ENCODE measurements at regions not wholly inside any gene's neighbourhood (a gene's known extent, or its start where the extent isn't known, plus 50 kb on each side); places are given as distances from the start of the nearest gene placed in this dataset.

- H3K23me2 ChIP-seq (ENCODE audit: low read depth, low read length): no peaks in the 10 kb centered on the region
- no peak overlapping the region for H3K4ac ChIP-seq (replicated peaks; ENCODE audit: insufficient read length, low read depth, low read length)
- no peaks in the 10 kb centered on the region for H3K9me3 ChIP-seq (ENCODE audit: insufficient read depth in 2 of 2, low read depth in 1 of 2, low read length in 1 of 2)
- H3K9ac ChIP-seq (replicated peaks in 1 of 4; ENCODE audit: extremely low read depth in 1 of 4, low read depth in 3 of 4, low read length in 3 of 4): no peak overlapping the region
- no peak overlapping the region for H2AK5ac ChIP-seq (ENCODE audit: low read depth, low read length)
- H3K79me1 ChIP-seq (ENCODE audit: low read depth, low read length): no peaks in the 10 kb centered on the region
- no peak overlapping the region for H3K56ac ChIP-seq (replicated peaks; ENCODE audit: insufficient read length, low read depth, low read length)
- ChIA-PET POLR2A (ENCODE audit: partially characterized antibody) (no interaction called here), CTCF (ENCODE audit: partially characterized antibody) (interaction anchor here (0.8 to 7.1 kb wide), 11 partner anchors 9 to 212 kb away, joined by 3 to 40 read pairs (median 6); no protein-coding TSS in a partner anchor)
- H2BK20ac ChIP-seq (ENCODE audit: low read length): no peak overlapping the region
- H3K36me3 ChIP-seq (ENCODE audit: control insufficient read depth in 2 of 4, insufficient read depth in 4 of 4, low read length in 3 of 4): no peaks in the 10 kb centered on the region
- H3K4me2 ChIP-seq (ENCODE audit: insufficient read depth in 1 of 2, low read depth in 2 of 2, low read length in 2 of 2): no peak overlapping the region
- H4K20me1 ChIP-seq (replicated peaks in 1 of 2; ENCODE audit: control insufficient read depth in 1 of 2, insufficient read depth in 2 of 2, low read length in 2 of 2): no peaks in the 10 kb centered on the region
- H2BK5ac ChIP-seq (ENCODE audit: low read depth, low read length): no peak overlapping the region
- no peak overlapping the region for H2BK15ac ChIP-seq (ENCODE audit: low read length)
- no peak overlapping the region for H3K4me3 ChIP-seq (ENCODE audit: extremely low read depth in 1 of 4, insufficient read depth in 2 of 4, low read depth in 3 of 4, low read length in 4 of 4)
- no peak overlapping the region for H3K23ac ChIP-seq (ENCODE audit: insufficient read length)
- WGBS, 2 experiments (ENCODE audit: extremely low coverage in 1 of 2, insufficient coverage in 1 of 2, insufficient read length in 1 of 2, insufficient replicate concordance in 2 of 2, low coverage in 1 of 2, low lambda C conversion rate in 2 of 2, missing lambda C conversion rate in 1 of 2): 91% methylated on average over 5 of the region's 5 CpGs; no CpG with 5 or more reads in 1 of the 2 experiments
- H3K27ac ChIP-seq (ENCODE audit: low read depth, low read length): no peak overlapping the region
- no peak overlapping the region for H2AFZ ChIP-seq (ENCODE audit: low read length)
- no peak for DNase-seq (ENCODE audit: low read depth in 1 of 2, low spot score in 2 of 2)
- H4K5ac ChIP-seq (ENCODE audit: insufficient read length, low read depth, low read length): no peak overlapping the region
- no peak overlapping the region for H3K14ac ChIP-seq (ENCODE audit: insufficient read length)
- H4K8ac ChIP-seq (ENCODE audit: extremely low read depth, insufficient read depth, low read length): no peak overlapping the region
- H3K79me2 ChIP-seq (ENCODE audit: control insufficient read depth in 1 of 2, insufficient read depth in 2 of 2, low read length in 2 of 2): no peaks in the 10 kb centered on the region
- H2BK120ac ChIP-seq (replicated peaks; ENCODE audit: low read depth, low read length): no peak overlapping the region
- H4K91ac ChIP-seq (replicated peaks; ENCODE audit: insufficient read length, low read length): no peak overlapping the region
- H2BK12ac ChIP-seq (ENCODE audit: low read depth, low read length): no peak overlapping the region
- H3K18ac ChIP-seq (ENCODE audit: extremely low read depth, low read length): no peak overlapping the region
- H3K4me1 ChIP-seq (replicated peaks in 1 of 4; ENCODE audit: control insufficient read depth in 3 of 4, insufficient read depth in 4 of 4, low read length in 3 of 4): no peaks in the 10 kb centered on the region
- no peak for FAIRE-seq
- no peaks in the 10 kb centered on the region for H3K27me3 ChIP-seq (replicated peaks in 1 of 4; ENCODE audit: control insufficient read depth in 3 of 4, extremely low read depth in 1 of 4, insufficient read depth in 3 of 4, low read length in 3 of 4)
- TF ChIP-seq ATF3 (IDR thresholded peaks at IDR 0.05; ENCODE audit: insufficient read depth, low read depth, low read length) (no peak), HDAC2 (IDR thresholded peaks at IDR 0.05; ENCODE audit: borderline replicate concordance in 1 of 2, low read depth in 2 of 2, low read length in 2 of 2) (no peak)
Observed at GRCh38 chr15:38652183-38652794, 87.7 kb upstream of the RASGRP1 start.
